IMR-90 (cell line): ENCODE measurements at regions not wholly inside any gene's neighbourhood (a gene's known extent, or its start where the extent isn't known, plus 50 kb on each side); places are given as distances from the start of the nearest gene placed in this dataset.

ENCODE experiments used
- ATAC-seq: fragments of 200-7000 bp; cut with Tn5 transposase; 2 replicates; pipeline ENCODE4 v1.9.1; 2020; ENCODE audit warnings: low read depth, mild to moderate bottlenecking, moderate library complexity
- BruUV-seq: library from RNA; stranded (reverse); fragments of 400-500 nt; replicated peaks from 2 replicates; lab custom pipeline; 2021; lab: Mats Ljungman, UMichigan
- CTCF ChIA-PET: fragments of 300-600 bp; formaldehyde crosslinking; extraction: SDS; loops from one replicate; lab custom pipeline; 2021; ENCODE audit warnings: antibody characterized with exemption; lab: Yijun Ruan, JAX
- POLR2A ChIA-PET: fragments of 300-600 bp; sonication (Branson Sonifier 250); formaldehyde crosslinking; loops from one replicate; lab custom pipeline; 2022; ENCODE audit warnings: antibody characterized with exemption; ENCODE audit not compliant: unreplicated experiment; lab: Charles Lee
- DNase-seq: peaks from one replicate; pipeline ENCODE4 v3.0.0; 2013
- H2AFZ ChIP-seq: replicated peaks from 2 replicates; pipeline ENCODE3; 2013; ENCODE audit warnings: low read length, mild to moderate bottlenecking; ENCODE audit not compliant: poor library complexity
- H2AK5ac ChIP-seq: 2 replicates; pipeline ENCODE4 v1.6.1; 2013; ENCODE audit warnings: low read depth, low read length, inconsistent platforms
- H2AK9ac ChIP-seq: replicated peaks from 2 replicates; pipeline ENCODE3; 2013; ENCODE audit warnings: mild to moderate bottlenecking, low read depth, low read length, moderate library complexity; ENCODE audit not compliant: poor library complexity
- H2BK120ac ChIP-seq: 2 replicates; pipeline ENCODE4 v1.6.1; 2013; ENCODE audit warnings: low read depth, low read length, inconsistent platforms
- H2BK15ac ChIP-seq: 3 replicates; pipeline ENCODE4 v1.6.1; 2013; ENCODE audit warnings: low read depth, low read length, inconsistent platforms
- H2BK20ac ChIP-seq: 2 replicates; pipeline ENCODE4 v1.6.1; 2013; ENCODE audit warnings: low read depth, mild to moderate bottlenecking, inconsistent platforms, low read length, moderate library complexity
- H2BK5ac ChIP-seq: 2 replicates; pipeline ENCODE4 v1.6.1; 2013; ENCODE audit warnings: mild to moderate bottlenecking, low read depth, low read length, inconsistent platforms; ENCODE audit not compliant: poor library complexity, severe bottlenecking
- H3K14ac ChIP-seq: replicated peaks from 2 replicates; pipeline ENCODE4 v1.6.1; 2013; ENCODE audit warnings: low read depth, low read length, inconsistent platforms
- H3K18ac ChIP-seq: 2 replicates; pipeline ENCODE4 v1.6.1; 2013; ENCODE audit warnings: low read depth, low read length, control low read depth
- H3K23ac ChIP-seq: 2 replicates; pipeline ENCODE4 v1.6.1; 2013; ENCODE audit warnings: low read depth, low read length, inconsistent platforms
- H3K27ac ChIP-seq: 2 replicates; pipeline ENCODE4 v1.5.1; 2013; ENCODE audit warnings: mild to moderate bottlenecking, control low read depth, low read length; ENCODE audit not compliant: insufficient read depth
- H3K27me3 ChIP-seq: 2 replicates; pipeline ENCODE4 v1.6.1; 2013; ENCODE audit warnings: low read length; ENCODE audit not compliant: control insufficient read depth, insufficient read depth
- H3K36me3 ChIP-seq: 2 replicates; pipeline ENCODE4 v1.6.1; 2013; ENCODE audit warnings: low read length, mixed read lengths; ENCODE audit not compliant: control insufficient read depth, insufficient read depth
- H3K4ac ChIP-seq: 2 replicates; pipeline ENCODE4 v1.6.1; 2013; ENCODE audit warnings: low read depth, low read length, inconsistent platforms
- H3K4me1 ChIP-seq: 2 replicates; pipeline ENCODE4 v1.6.1; 2013; ENCODE audit warnings: low read length, mixed read lengths; ENCODE audit not compliant: control insufficient read depth, insufficient read depth
- H3K4me2 ChIP-seq: 2 replicates; pipeline ENCODE4 v1.6.1; 2013; ENCODE audit warnings: low read depth, mild to moderate bottlenecking, control low read depth, low read length, moderate library complexity
- H3K4me3 ChIP-seq: 2 replicates; pipeline ENCODE4 v1.5.1; 2013; ENCODE audit warnings: low read depth, mild to moderate bottlenecking, control low read depth, low read length, moderate library complexity; ENCODE audit not compliant: insufficient read depth
- H3K56ac ChIP-seq: 2 replicates; pipeline ENCODE4 v1.6.1; 2013; ENCODE audit warnings: low read length, inconsistent platforms; ENCODE audit not compliant: insufficient read depth; ENCODE audit errors: extremely low read depth
- H3K79me1 ChIP-seq, 2 experiments: 2 replicates each; pipeline ENCODE4 v1.6.1; 2013; ENCODE audit warnings: low read length in 2 of 2, inconsistent platforms in 1 of 2, low read depth in 1 of 2
- H3K9ac ChIP-seq: 2 replicates; pipeline ENCODE4 v1.6.1; 2013; ENCODE audit warnings: low read depth, low read length, control low read depth
- H3K9me1 ChIP-seq: 2 replicates; pipeline ENCODE4 v1.6.1; 2013; ENCODE audit warnings: low read length, inconsistent platforms; ENCODE audit not compliant: insufficient read depth
- H3K9me3 ChIP-seq: 2 replicates; pipeline ENCODE4 v1.6.1; 2013; ENCODE audit warnings: low read length; ENCODE audit not compliant: control insufficient read depth, insufficient read depth
- H4K20me1 ChIP-seq: 2 replicates; pipeline ENCODE4 v1.6.1; 2013; ENCODE audit warnings: low read length, inconsistent platforms; ENCODE audit not compliant: insufficient read depth
- H4K5ac ChIP-seq: 2 replicates; pipeline ENCODE4 v1.6.1; 2013; ENCODE audit warnings: mild to moderate bottlenecking, low read depth, low read length, control low read depth
- H4K8ac ChIP-seq, 2 experiments: 2 replicates each; pipeline ENCODE4 v1.6.1; 2013; ENCODE audit warnings: low read depth in 2 of 2, low read length in 2 of 2, control low read depth in 1 of 2, inconsistent platforms in 1 of 2
- H4K91ac ChIP-seq: 2 replicates; pipeline ENCODE4 v1.6.1; 2013; ENCODE audit warnings: low read depth, low read length, inconsistent platforms; ENCODE audit not compliant: insufficient read depth
- BHLHE40 ChIP-seq: fragments of 150-350 bp; IDR thresholded peaks from 2 replicates; pipeline ENCODE4 v1.6.1; 2016; ENCODE audit warnings: mild to moderate bottlenecking, low read depth, low read length
- CEBPB ChIP-seq: IDR thresholded peaks from 2 replicates; pipeline ENCODE4 v1.6.1; 2012; ENCODE audit warnings: low read depth, low read length, improper control_type of control experiment
- FOS ChIP-seq: fragments of 150-350 bp; IDR thresholded peaks from 2 replicates; pipeline ENCODE4 v1.6.1; 2016; ENCODE audit warnings: low read depth, low read length
- MAZ ChIP-seq: IDR thresholded peaks from 2 replicates; pipeline ENCODE4 v1.6.1; 2012; ENCODE audit warnings: low read depth, mild to moderate bottlenecking, low read length, improper control_type of control experiment, moderate library complexity, borderline replicate concordance
- NFE2L2 ChIP-seq: fragments of 150-350 bp; IDR thresholded peaks from 2 replicates; pipeline ENCODE4 v1.6.1; 2016; ENCODE audit warnings: low read depth, mild to moderate bottlenecking, low read length
- POLR2A ChIP-seq: IDR thresholded peaks from 2 replicates; pipeline ENCODE4 v1.6.1; 2012; ENCODE audit warnings: mild to moderate bottlenecking, low read depth, low read length
- RCOR1 ChIP-seq: IDR thresholded peaks from 2 replicates; pipeline ENCODE4 v1.6.1; 2012; ENCODE audit warnings: mild to moderate bottlenecking, low read length, improper control_type of control experiment; ENCODE audit not compliant: insufficient replicate concordance
- WGBS, 2 experiments: methylation state at CpG; one replicate each; pipeline versions ENCODE4 v1.1.5 to v1.1.7; 2013; ENCODE audit warnings: missing lambda C conversion rate in 2 of 2; ENCODE audit not compliant: insufficient read length in 1 of 2; ENCODE audit errors: extremely low coverage in 2 of 2; 5-methylcytosine and 5-hydroxymethylcytosine counted together
- dilution Hi-C: fragments of 300-500 bp; cut with HindIII; formaldehyde crosslinking; loops from one replicate; pipeline ENCODE4 v1.14.3; 2018; ENCODE audit warnings: low sequenced_read_pairs; ENCODE audit not compliant: unreplicated experiment
- in situ Hi-C: fragments of 300-500 bp; cut with MboI; formaldehyde crosslinking; loops from 3 replicates; pipeline ENCODE4 v1.14.3; 2019; ENCODE audit warnings: low sequenced_read_pairs, inconsistent platforms, mixed read lengths
- intact Hi-C: fragments of 100-400 bp; cut with micrococcal nuclease; formaldehyde crosslinking; loops from 2 replicates; pipeline ENCODE4 v1.10.0; 2022

DNA sequence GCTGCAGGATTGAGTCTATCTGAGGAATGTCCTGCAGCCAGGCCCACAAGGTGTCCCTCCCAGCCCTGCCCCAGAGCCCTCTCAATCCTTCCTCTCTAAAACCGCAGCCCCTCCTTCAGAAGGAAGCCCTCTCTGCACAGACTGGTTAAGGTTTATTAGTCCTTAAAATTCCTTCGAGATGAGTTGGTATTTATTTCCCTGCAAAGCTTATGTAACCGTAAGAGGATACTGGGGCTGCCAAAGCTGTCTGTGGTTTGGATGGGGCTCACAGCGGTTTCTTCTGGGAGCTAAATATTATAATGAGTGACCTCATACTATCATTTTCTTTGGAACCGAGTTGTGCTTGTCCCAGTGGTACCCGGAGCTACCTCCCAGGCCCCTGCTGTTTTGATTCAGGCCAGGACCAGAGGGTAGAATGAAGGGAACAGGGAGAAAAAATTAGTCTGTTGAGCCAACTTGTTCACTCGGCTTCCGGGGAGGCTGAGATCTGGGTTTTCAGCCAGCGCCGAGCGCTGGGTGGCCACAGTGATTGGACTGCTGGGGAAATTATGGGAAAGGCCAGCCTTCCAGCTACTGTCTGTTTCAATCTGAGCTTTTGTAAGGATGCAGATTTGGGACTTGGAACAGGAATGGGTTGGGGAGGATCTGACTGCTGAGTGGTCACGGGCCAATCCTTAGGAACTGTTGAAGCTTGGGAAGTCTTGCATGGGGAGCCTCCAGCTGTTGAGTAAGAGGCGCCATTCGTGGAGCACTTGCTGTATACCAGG lies 107.5 kb downstream of the NDFIP1 start:
- H3K4me3 ChIP-seq, result no peak overlapping the region
- no peak overlapping the region for H2AK9ac ChIP-seq
- H3K36me3 ChIP-seq, result no peaks in the 10 kb centered on the region
- H3K9me3 ChIP-seq, result no peaks in the 10 kb centered on the region
- H3K4me1 ChIP-seq, result peaks cover 7% of the 10 kb centered on the region; the same call in 1 of the 2 replicates
- peak; percentile 98 for DNase-seq
- ChIA-PET CTCF (interaction anchor here (0.6 kb wide), 1 partner anchor 49 kb away, joined by 3 read pairs; no protein-coding TSS in a partner anchor), POLR2A (interaction anchor here (0.9 kb wide), 1 partner anchor 33 kb away, joined by 3 read pairs; no protein-coding TSS in a partner anchor)
- peak; percentile 97 for ATAC-seq
- H3K9ac ChIP-seq, result no peak overlapping the region
- no peak for TF ChIP-seq NFE2L2
- TF ChIP-seq FOS, result peak; percentile 83
- TF ChIP-seq RCOR1, result peak; percentile 30
- TF ChIP-seq CEBPB, result peak; percentile 72
- no peak for TF ChIP-seq POLR2A
- TF ChIP-seq BHLHE40, result peak; percentile 31; the same call in 1 of the 2 replicates
- peak; percentile 36; the same call in 1 of the 2 replicates for TF ChIP-seq MAZ
- H3K14ac ChIP-seq, result peak overlapping the region; percentile 39; the same call in 1 of the 2 replicates
- peak overlapping the region; percentile 33 for H4K91ac ChIP-seq
- H3K27me3 ChIP-seq, result peaks cover 1% of the 10 kb centered on the region; the same call in 1 of the 2 replicates
- peak overlapping the region; percentile 55; the same call in 1 of the 2 replicates for H2BK120ac ChIP-seq
- peak overlapping the region; percentile 11; the same call in 1 of the 2 replicates for H3K18ac ChIP-seq
- H4K8ac ChIP-seq, result peak overlapping the region in 1 of 2 experiments; percentile 11; a peak in 1 of 4 replicates
- peak overlapping the region; percentile 56 for H2BK20ac ChIP-seq
- peak overlapping the region; percentile 86 for H2AK5ac ChIP-seq
- dilution Hi-C loops, result no loop called here
- H3K4me2 ChIP-seq, result peak overlapping the region; percentile 47
- WGBS, 2 experiments, result 10% methylated on average over 2 of the region's 14 CpGs; no CpG with 5 or more reads in 1 of the 2 experiments
- in situ Hi-C loops, result no loop called here
- BruUV-seq, result no TSS peak
- H2BK15ac ChIP-seq, result peak overlapping the region; percentile 20; the same call in 1 of the 3 replicates
- 0 out of 2 replicates have a peak overlapping the region, but pooled peaks have one; percentile 20 for H3K23ac ChIP-seq
- H3K9me1 ChIP-seq, result peaks cover 5% of the 10 kb centered on the region
- no peak overlapping the region for H4K5ac ChIP-seq
- H3K27ac ChIP-seq, result peak overlapping the region; percentile 50
- H2AFZ ChIP-seq, result peak overlapping the region; percentile 45
- peak overlapping the region; percentile 64 for H3K4ac ChIP-seq
- peak overlapping the region; percentile 9 for H2BK5ac ChIP-seq
- H3K56ac ChIP-seq, result peak overlapping the region; percentile 34; the same call in 1 of the 2 replicates
- intact Hi-C loops, result loop anchor here (5.0 kb wide), 2 partner anchors 106 to 331 kb away; no protein-coding TSS in a partner anchor
- H4K20me1 ChIP-seq, result peaks cover 9% of the 10 kb centered on the region; the same call in 1 of the 2 replicates
- peaks cover 0 to 5% of the 10 kb centered on the region in 2 experiments; a peak in 2 of 4 replicates for H3K79me1 ChIP-seq
